ENCODE measurements at regions not wholly inside any gene's neighbourhood (a gene's known extent, or its start where the extent isn't known, plus 50 kb on each side); places are given as distances from the start of the nearest gene placed in this dataset.

DNA sequence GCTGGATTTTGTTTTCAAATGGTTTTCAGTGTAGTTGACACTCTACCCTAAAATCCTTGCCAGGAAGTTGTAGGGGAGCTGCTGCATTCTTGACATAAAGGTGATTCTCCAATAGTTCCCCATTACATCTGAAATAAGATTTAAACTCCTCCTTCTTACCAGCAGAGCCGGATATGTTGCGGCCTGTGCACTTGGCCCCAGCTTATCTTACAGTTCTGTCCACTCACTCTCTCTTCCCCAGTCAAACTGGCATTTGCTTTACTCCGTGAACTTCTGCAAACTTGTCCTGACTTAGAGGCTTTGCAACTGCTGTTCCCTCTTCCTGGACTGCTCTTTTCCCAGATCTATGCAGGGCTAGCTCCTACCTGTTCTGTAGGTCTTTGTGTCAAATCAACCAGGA lies 929.5 kb downstream of the VRK1 start:
- no peak for DNase-seq (ENCODE audit: low spot score)

DNA sequence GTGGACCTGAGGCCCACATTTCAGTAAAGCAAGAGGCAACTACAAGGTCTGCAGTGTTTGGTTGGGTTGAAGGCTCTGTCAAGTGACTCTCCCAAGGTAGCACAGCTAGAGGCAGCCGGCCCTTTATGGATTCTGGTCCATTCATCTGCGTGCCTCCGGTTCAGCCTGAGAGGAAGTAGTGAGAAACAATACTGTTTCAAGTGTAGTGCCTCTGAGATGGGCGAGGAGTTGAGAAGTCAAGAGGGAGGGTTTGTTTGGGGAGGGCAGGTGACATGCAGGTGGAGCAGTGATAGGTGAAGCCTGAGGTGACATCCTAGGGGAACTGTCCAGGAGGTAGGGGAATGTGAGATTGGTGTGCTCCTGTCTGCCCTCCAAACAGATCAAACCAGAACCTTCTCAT lies 933.5 kb downstream of the VRK1 start:
- no peak for DNase-seq (ENCODE audit: low spot score)

DNA sequence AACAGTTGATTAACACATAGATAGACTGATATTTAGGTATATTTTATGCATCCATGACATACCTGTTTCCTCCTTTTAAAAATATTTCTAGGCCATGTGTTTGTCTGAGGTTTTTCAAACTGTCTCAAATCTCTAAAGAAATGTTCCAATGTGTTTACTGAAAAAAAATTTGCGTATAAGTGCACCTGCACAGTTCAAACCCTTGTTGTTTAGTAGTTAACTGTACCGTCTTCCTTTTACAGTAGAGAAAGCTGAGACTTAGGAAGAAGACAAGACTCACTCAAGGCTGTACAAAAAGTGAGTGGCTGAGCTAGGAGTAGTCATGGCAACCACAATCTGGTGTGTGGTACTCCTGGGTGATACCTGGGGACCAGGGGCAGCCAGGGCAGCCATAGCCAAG lies 934.6 kb downstream of the VRK1 start:
- DNase-seq (ENCODE audit: low spot score) = no peak

DNA sequence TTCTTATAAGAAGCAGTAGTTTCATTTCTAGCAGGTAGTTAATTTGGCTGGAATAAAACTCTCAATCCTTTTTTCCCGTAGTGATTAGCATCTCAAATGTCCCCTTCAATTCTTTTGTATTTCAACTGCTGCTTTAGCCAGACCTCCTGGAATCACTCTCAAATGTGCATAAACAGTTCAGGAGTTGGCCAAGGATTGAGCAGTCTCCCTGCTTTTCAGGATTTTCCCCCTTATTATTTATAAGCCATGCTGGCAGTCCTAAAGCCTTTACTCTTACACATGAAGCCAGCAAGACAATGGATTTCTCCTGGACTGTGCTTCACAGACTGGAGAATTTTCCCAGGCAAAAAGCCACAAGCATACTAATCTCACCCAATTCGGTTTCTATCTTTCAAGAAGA lies 950.1 kb downstream of the VRK1 start:
- no peak for DNase-seq (ENCODE audit: low spot score)

DNA sequence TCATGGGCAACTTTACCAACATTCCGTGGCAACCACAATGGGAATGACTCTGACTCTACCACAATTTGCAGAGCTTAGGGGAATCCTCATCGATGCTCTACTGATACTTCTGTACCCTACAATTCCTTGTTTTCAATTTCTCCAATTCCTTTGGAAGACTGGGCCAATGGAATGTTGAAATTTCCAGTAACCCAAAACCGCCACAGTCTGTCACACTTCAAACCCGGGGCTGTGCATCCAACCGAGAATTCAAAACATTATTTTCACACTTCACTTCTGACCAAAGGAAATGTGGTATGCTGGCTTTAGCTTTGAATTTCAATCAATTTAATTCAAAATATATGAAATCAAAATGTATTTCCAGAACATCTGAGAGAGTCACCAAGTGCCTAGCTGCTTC lies 951.4 kb downstream of the VRK1 start:
- DNase-seq (ENCODE audit: low spot score) = no peak

DNA sequence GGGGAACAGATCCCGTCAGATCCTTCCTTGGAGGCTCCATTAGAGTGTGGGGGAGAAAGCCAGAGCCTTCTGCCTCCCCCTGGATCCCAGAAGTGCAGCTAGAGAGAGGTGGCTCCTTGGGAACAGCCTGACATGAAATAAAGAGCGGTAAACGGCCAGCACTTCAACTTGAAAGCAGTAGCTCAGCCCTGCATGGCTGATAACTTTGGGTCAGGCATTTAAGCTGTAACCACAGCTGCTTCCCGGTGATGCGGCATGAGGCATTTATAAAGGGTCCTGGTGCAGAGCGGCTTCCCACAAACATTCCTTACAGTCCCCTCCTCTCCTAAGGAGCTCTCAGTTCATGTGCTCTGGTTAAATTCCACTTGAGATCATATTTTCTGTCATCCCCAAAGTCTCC lies 960.3 kb downstream of the VRK1 start:
- DNase-seq (ENCODE audit: low spot score) = no peak

DNA sequence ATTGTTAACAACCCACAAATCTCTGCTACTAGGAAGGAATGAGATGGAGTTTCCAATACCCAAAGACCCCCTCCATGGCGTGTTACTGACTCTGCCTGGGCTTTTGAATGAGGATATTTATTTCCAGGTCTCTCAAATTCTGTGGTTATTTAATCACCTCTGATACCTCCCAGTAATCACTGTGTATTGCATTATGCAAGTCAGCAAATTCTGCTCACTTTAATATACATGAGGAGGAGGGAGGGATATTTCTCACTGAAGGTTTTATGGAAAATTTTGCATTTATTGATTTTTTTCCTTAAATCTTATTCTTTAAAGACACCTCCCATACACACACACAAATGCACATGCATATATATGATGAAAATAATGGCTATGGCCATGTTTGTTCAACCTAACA lies 962.9 kb downstream of the VRK1 start:
- DNase-seq (ENCODE audit: low spot score) = no peak

DNA sequence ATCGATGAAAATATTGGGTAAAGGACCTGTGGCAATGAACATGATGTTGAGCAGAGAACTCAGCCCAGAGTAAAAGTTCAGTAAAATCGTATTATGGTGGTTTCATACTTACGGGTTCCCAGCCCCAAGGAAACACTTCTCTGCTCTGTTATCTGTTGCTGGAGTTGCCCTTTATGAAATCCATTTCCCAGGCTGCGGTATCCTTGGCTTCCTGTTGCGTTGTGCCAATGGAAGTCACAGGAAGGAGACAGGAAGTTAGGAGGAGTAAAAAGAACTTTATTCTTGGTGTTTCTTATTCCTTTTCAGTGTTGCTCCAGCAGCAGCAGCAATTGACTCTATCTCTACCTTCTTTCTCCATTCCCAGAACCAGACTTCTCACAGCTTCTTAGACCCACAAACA lies 965.2 kb downstream of the VRK1 start:
- no peak for DNase-seq (ENCODE audit: low spot score)

DNA sequence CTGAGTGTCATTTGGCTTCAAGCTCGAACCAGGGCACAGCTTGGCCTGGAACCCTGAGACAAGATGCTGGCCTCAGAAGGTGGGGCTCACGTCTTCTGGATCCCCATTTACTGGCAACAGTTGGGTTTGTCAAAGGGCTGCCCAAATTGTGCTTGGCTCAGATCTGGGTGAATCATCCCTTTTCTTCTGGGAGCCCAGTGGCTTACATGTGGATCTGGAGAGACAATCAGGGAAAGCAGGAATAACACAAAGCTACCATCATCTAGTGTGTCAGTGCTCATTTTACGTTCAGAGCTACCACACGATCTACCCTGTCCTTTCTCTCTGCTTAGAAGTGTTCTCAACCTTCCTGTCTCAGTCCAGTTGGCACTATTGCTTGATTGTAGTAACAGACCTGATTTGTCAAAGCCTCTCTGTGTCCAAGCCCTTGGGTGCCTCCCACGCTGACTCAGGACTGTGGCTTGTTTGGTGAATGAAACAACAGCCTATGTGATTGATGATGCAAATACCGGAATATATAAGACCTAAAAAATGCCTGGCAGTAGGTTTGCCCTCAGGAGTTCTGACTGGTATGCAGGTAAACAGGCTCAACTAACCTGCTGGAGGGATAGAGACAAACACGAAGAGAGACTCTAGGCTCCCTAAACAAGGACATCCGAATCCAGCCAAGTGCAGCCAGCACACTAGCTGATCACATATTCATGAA lies 974.3 kb downstream of the VRK1 start:
- DNase-seq (ENCODE audit: low spot score) = no peak

DNA sequence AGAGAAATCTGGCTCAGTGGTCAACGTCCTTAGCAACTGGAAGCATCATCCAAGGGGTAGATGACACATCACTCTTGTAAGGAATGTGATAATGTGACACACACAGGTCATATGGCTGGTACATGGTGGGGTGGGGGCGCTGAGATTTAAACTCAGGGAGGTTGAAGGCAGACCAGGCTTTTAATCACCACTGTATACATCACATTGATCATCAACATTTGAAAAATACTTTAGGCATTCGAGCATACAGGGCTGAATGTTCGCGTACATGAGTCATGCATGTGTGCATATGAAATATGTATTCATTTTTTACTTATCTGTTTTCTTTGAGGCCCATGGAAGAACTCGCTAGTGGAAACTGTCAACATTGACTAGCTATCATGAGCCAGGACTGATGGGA lies 976.4 kb downstream of the VRK1 start:
- no peak for DNase-seq (ENCODE audit: low spot score)

DNA sequence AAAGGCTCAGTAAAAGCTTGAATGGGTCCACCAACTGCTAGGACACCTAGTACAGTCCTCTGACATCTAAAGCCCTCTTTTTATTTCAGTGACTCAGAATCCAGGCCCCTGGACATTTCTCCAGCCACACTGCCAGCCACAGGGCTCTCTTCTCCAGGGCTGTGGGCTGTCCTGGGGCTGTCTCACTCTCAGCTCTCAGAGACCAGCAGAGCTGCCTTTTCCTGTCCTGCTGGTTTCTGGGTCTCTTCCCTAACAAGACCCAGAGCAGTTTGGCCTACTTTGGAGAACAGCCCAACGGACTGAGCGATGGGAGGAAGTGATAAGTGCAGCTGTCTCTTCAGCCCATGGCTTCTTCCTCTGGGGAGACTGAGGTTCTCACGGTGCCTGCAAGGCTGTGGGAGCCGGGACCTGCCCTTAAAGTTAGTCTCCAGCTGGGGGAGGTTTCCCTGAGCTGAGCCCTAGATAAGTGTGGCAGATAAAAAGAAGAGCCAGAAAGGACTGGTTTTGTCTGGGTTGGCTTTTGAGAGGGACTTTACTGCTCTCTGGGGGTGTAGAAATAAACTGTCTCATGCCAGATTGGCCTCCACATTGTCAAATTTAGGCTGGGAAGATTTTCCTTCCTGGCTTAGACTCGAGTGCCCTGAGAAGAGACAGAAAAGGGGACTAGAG lies 979.8 kb downstream of the VRK1 start:
- no peak for DNase-seq (ENCODE audit: low spot score)

DNA sequence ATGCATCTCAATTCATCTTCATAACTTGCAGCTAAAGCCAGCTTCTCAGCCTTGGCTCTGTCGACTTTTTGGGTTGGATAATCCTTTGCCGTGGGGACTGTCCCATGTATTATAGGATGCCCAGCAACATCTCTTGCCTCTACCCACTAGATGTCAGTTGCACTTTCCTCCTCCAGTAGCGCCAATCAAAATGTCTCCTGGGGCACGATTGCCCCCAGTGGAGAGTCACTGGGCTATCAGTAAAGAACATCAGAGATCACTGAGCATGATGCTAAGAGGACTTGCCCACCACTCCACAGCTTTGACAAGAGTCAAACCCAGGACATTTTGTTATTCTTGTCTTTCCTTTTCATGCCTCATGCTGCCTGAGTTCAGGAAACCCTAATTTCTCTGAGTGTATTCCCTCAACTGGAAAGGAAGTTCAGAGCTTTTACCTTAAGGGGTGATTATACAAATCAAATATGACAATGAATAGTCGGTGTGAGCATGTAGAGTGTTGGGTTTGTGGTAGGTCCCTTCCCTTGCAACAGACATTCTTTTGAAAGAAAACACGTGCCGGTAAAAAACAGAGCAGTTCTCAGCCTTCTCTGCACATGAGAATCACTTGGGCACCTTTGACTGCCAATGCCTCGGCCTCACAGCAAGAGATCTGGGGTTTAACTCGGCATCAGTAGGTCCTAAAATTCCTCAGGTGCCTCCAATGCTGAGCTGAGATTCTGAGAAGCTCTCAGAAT lies 980.6 kb downstream of the VRK1 start:
- DNase-seq (ENCODE audit: low spot score) = no peak

DNA sequence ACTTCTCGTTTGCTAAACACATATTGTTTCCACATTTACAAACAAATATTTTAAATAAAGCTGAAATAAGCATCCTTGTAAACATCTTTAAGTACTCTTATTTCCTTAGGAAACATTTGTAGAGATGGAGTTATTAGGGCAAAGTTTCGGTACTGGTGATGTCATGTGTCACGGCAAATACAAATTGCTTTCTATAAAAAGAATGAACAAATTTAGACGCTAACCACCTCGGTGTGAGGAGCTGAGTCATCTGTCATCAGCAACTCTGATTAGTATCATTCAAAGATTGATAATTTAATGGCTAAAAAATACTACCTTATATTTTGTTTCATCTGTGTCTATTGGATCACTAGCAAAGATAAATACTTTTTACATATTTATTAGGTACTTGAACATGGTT lies 982.0 kb downstream of the VRK1 start:
- no peak for DNase-seq (ENCODE audit: low spot score)

DNA sequence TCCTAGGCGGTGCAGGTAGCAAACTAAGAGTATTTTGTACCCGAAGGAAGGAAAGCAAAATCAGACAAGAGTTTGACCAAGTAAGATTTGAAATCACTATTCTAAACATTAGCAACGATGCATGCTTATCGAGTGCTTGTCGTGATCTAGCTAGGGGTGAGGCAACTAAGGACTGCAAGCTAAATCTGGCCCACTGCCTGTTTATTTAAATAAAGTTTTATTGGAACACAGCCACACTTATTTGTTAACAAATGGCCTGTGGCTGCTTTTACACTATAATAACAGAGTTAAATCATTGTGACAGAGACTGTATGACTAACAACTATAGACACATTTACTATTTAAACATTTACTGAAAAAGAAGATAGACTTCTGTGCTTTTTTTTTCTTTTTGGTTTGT lies 983.6 kb downstream of the VRK1 start:
- no peak for DNase-seq (ENCODE audit: low spot score)

DNA sequence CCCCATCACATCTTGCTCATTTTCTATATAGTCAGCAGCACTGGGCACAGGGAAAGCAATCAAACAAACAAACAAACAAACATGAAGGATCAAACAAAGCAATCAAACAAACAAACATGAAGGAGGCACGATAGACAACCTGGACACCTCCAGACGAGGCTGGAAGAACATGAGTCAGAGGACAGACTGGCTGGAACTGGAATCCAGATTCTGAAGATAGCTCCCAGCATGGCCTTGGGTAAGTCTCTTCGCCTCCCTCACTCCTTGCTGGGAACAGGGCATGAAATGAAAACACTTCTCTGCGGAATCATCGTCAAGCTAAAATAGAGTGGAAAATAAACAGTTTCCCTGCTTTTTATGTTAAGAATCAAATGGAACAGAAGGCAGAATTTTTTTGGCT lies 984.8 kb downstream of the VRK1 start:
- no peak for DNase-seq (ENCODE audit: low spot score)

DNA sequence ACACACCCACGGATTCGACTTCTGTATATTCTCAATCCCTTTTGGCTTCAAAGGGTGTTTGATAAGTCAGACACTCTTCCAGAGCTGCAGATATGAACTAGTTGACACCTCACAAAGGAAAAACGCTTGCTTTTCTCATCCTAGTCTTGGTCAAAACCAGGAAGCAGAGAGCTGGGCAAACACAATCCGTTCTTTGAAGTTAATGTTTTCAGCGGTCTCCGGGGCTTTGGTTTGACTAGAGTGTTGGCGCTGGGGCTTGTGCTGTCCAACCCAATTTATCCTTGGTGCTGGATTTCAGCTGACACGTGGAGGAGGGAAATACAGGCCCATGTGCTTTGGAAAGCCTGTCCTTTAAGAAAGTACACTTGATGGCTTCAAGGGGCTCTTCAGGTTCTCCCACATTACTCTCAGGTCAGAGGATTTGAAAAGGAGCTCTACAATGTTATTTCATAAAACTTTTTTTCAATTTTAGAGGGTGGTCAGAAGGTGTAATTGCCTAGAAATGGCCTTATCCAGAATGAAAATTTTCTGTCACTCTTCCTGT lies 985.8 kb downstream of the VRK1 start:
- no peak for DNase-seq (ENCODE audit: low spot score)

DNA sequence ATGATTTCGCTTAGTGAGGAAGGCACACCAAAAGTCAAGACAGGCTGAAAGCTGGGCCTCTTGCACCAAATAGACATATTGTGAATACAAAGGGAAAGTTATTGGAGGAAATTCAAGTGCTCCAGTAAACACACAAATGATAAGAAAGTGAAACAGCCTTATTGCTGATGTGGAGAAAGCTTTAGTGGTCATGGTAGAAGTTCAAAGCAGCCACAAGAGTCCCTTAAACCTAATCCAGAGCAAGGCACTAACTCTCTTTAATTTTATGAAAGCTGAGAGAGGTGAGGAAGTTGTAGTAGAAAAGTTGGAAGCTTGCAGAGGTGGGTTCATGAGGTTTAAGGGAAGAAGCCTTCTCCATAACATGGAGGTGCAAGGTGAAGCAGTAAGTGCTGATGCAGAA lies 988.3 kb downstream of the VRK1 start:
- DNase-seq (ENCODE audit: low spot score) = no peak

DNA sequence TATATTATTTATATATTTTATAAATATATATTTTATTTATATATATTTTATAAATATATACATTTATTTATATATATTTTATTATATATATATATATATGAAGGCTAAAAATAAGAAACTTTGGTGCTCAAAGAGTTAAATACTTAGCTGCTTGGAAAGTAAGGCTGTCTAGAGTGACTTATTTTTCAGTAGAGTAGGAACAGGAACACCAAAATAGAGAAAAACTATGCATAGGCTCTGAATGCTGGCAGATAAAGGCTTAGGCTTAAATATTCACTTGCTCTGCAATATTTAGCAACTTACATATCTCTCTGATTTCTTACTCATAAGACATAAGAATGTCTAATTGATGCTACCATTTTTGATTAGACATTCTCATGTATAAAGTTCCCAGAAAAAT lies 991.2 kb downstream of the VRK1 start:
- DNase-seq (ENCODE audit: low spot score) = no peak

DNA sequence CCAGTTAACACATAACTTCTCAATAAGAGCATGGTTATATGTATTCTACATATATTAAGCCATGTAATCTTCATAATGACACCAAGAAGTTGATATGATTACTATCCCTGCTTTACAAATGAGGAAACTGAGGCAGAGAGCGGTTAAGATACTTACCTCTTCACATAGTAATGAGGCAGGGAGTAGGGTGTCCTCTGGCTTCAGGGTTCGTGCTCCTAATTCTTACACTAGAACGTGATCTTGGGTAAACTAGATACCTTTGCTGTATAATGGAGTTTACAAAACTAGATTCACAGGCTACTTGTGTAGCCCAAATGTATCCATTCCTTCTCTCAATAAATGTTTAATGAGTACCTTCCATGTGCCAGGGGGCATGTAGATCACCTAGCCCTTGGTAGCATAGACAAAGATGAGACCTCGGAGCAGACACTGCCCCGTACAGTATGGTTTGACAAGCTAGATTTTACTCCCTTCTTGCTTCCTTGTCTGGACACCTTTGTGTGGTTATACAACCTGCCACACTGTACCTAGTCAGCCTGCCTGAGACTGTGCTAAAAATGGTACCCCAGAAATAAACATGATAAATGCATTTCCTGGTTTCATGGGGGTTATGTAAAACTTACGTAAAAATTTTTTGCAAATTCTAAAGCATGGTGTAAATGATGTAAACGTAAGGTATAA lies 991.8 kb downstream of the VRK1 start:
- DNase-seq (ENCODE audit: low spot score) = no peak

DNA sequence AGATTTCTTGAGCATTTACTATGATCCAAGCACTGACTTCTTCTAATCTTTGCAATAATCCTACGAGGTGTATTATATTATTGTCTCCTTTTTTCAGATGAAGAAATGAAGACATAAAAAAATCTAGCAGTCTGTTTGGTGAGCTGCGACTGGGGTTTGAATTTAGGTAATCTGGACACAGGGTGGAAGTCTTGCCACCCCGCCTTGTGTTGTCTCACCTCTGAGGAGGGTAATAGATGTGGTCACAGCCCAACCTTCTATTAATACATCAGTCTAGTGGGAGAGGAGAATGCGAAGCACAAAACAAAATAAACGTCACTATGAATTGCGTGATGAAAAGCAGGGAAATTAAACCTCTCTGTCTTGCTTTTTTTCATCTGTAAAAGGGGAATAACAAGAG lies 993.9 kb downstream of the VRK1 start:
- DNase-seq (ENCODE audit: low spot score) = no peak

DNA sequence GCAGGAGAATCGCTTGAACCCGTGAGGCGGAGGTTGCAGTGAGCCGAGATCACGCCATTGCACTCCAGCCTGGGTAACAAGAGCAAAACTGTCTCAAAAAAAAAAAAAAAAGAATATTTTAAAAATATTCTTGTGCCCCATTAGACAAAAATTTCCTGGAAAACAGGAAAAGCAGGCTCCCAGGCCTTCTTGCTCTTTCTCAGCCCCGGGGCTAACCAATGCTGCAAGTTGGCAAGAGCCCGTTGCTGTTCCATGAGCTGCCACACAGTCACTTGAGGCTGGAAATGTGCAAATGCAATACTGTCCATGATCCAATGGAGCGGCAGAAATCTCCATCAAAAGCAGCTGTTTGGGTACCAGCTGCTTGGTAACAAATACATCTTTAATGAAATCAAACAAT lies 994.7 kb downstream of the VRK1 start:
- no peak for DNase-seq (ENCODE audit: low spot score)

DNA sequence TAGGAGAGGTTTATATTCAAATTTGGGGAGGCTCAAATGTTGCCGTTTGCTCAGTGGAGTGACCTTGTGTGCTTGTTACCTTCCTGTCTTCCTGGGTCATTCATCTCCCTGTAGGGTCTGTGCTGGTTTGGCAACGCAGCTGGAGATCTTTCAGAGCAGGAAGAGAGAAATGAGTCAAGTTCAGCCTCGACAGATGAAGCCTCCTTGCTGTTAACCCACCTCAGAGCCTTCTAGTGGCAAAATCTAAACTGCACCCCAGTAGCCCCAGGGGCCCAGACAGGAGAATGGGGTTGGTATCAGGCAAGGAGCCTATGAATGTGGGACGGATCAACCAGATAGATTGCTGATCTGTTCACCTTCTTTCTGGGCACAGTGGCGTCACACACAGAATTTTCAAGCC lies 999.3 kb downstream of the VRK1 start:
- no peak for DNase-seq (ENCODE audit: low spot score)

DNA sequence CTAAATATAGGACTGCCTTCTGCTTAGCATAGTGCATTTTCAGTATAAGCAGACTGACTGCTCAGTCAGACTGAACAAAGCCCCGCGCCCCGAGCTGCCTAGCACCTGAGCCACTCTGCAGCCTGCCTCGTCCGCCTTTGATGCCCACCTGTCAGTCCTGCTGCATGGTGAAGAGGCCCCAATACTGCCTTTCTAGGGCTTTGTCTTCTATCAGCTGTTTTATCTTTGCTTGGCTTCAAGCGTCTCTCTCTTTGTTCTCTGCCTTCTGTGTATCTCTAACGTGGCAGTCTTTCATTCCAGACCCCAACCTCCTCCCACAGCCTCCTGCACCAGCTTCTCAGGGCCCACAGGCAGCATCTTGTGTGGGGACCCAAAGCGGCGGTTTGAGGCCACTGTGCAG lies 1001.0 kb downstream of the VRK1 start:
- no peak for DNase-seq (ENCODE audit: low spot score)
